CD4-positive, alpha-beta T cell treated with Interleukin-15 for 4 hours (primary cell): ENCODE measurements at regions not wholly inside any gene's neighbourhood (a gene's known extent, or its start where the extent isn't known, plus 50 kb on each side); places are given as distances from the start of the nearest gene placed in this dataset.

Experiments
- DNase-seq: peaks from one replicate; pipeline ENCODE4 v3.0.0-alpha.2; 2020; ENCODE audit warnings: low spot score

- DNase-seq: no peak
Measured at GRCh38 chr2:144241801-144242200, 278.1 kb downstream of the ZEB2 start.

GRCh38 chr2:144240656-144241339 is 279.1 kb downstream of the ZEB2 start:
- DNase-seq: no peak

GRCh38 chr2:144239726-144240125 is 280.2 kb downstream of the ZEB2 start:
- DNase-seq: no peak

- DNase-seq: no peak
Measured at GRCh38 chr2:144239306-144239705, 280.6 kb downstream of the ZEB2 start.

- no peak for DNase-seq
Measured at GRCh38 chr2:144237830-144238627, 281.9 kb downstream of the ZEB2 start.

GRCh38 chr2:144237108-144237507 is 282.8 kb downstream of the ZEB2 start:
- DNase-seq: no peak

GRCh38 chr2:144235050-144235449 is 284.9 kb downstream of the ZEB2 start:
- DNase-seq: no peak

GRCh38 chr2:144234542-144234871 is 285.4 kb downstream of the ZEB2 start:
- no peak for DNase-seq

- no peak for DNase-seq
Measured at GRCh38 chr2:144233733-144234541, 286.0 kb downstream of the ZEB2 start.

GRCh38 chr2:144233317-144233716 is 286.6 kb downstream of the ZEB2 start:
- no peak for DNase-seq

- DNase-seq: no peak
Measured at GRCh38 chr2:144230448-144231085, 289.4 kb downstream of the ZEB2 start.

GRCh38 chr2:144230033-144230432 is 289.9 kb downstream of the ZEB2 start:
- no peak for DNase-seq

GRCh38 chr2:144229296-144229695 is 290.6 kb downstream of the ZEB2 start:
- no peak for DNase-seq

- no peak for DNase-seq
Measured at GRCh38 chr2:144227427-144228105, 292.4 kb downstream of the ZEB2 start.

GRCh38 chr2:144225076-144225475 is 294.8 kb downstream of the ZEB2 start:
- no peak for DNase-seq

GRCh38 chr2:144224472-144224871 is 295.4 kb downstream of the ZEB2 start:
- no peak for DNase-seq

- no peak for DNase-seq
Measured at GRCh38 chr2:144219979-144220378, 299.9 kb downstream of the ZEB2 start.

- no peak for DNase-seq
Measured at GRCh38 chr2:144217853-144218633, 301.9 kb downstream of the ZEB2 start.

GRCh38 chr2:144215701-144216675 is 303.9 kb downstream of the ZEB2 start:
- DNase-seq: peak; percentile 17

- no peak for DNase-seq
Measured at GRCh38 chr2:144215207-144215606, 304.7 kb downstream of the ZEB2 start.
